ENCODE measurements at regions not wholly inside any gene's neighbourhood (a gene's known extent, or its start where the extent isn't known, plus 50 kb on each side); places are given as distances from the start of the nearest gene placed in this dataset.
"Not testable (repeated sequence)": the region's sequence is repeated elsewhere in the genome, so short reads cannot be mapped to it uniquely, and the experiment has no call there.

- H3K4me1 ChIP-seq (ENCODE audit: control insufficient read depth, extremely low read depth, insufficient read depth, low read length) = peaks cover 3% of the 10 kb centered on the region
- H4K20me1 ChIP-seq (ENCODE audit: control insufficient read depth, extremely low read depth, insufficient read depth, low read length) = no peaks in the 10 kb centered on the region
- H3K27ac ChIP-seq (ENCODE audit: control insufficient read depth, insufficient read depth, low read length) = no peak overlapping the region
- no peak overlapping the region for H3K9ac ChIP-seq (ENCODE audit: control insufficient read depth, extremely low read depth, insufficient read depth, low read length)
- no peak overlapping the region for H3K4me2 ChIP-seq (ENCODE audit: control insufficient read depth, extremely low read depth, insufficient read depth, low read depth, low read length)
- TF ChIP-seq EZH2 (IDR thresholded peaks at IDR 0.05; ENCODE audit: low read length) = no peak
- no peak for TF ChIP-seq CTCF (optimal IDR thresholded peaks at IDR 0.05 in 1 of 3, IDR thresholded peaks at IDR 0.05 in 1 of 3, conservative IDR thresholded peaks at IDR 0.05 in 1 of 3; ENCODE audit: extremely low read depth in 1 of 3, insufficient read depth in 2 of 3, low read length in 3 of 3)
- no peak for FAIRE-seq
- no peaks in the 10 kb centered on the region for H3K27me3 ChIP-seq (ENCODE audit: control insufficient read depth, extremely low read depth, insufficient read depth, low read length)
- no peak for DNase-seq (ENCODE audit: low read depth, low spot score)
- no peaks in the 10 kb centered on the region for H3K9me3 ChIP-seq (ENCODE audit: control insufficient read depth, low read depth, low read length)
- no peak overlapping the region for H2AFZ ChIP-seq (ENCODE audit: control insufficient read depth, low read length)
- H3K4me3 ChIP-seq (ENCODE audit: control insufficient read depth in 2 of 3, extremely low read depth in 1 of 3, insufficient read depth in 2 of 3, low read depth in 1 of 3, low read length in 3 of 3) = no peak overlapping the region
- dilution Hi-C loops (cut with MboI; ENCODE audit: extremely low pct_ligation_motif_present, low sequenced_read_pairs) = no loop called here
- no peaks in the 10 kb centered on the region for H3K79me2 ChIP-seq (ENCODE audit: control insufficient read depth, insufficient read depth, low read length)
- no peaks in the 10 kb centered on the region for H3K9me1 ChIP-seq (ENCODE audit: control insufficient read depth, extremely low read depth, insufficient read depth, low read length)
- H3K36me3 ChIP-seq (ENCODE audit: control insufficient read depth in 2 of 2, extremely low read depth in 1 of 2, insufficient read depth in 2 of 2, low read length in 2 of 2) = no peaks in the 10 kb centered on the region
Observed at GRCh38 chr10:28892818-28893547, 215.7 kb downstream of the BAMBI start.

GRCh38 chr10:28894146-28894545 lies 216.8 kb downstream of the BAMBI start:
- dilution Hi-C loops (cut with MboI; ENCODE audit: extremely low pct_ligation_motif_present, low sequenced_read_pairs) = no loop called here
- H3K9ac ChIP-seq (ENCODE audit: control insufficient read depth, extremely low read depth, insufficient read depth, low read length) = no peak overlapping the region
- FAIRE-seq (no peak), DNase-seq (ENCODE audit: low read depth, low spot score) (no peak)
- H3K27me3 ChIP-seq (ENCODE audit: control insufficient read depth, extremely low read depth, insufficient read depth, low read length) = no peaks in the 10 kb centered on the region
- no peak overlapping the region for H3K4me2 ChIP-seq (ENCODE audit: control insufficient read depth, extremely low read depth, insufficient read depth, low read depth, low read length)
- no peak overlapping the region for H3K27ac ChIP-seq (ENCODE audit: control insufficient read depth, insufficient read depth, low read length)
- peaks cover 3% of the 10 kb centered on the region for H3K4me1 ChIP-seq (ENCODE audit: control insufficient read depth, extremely low read depth, insufficient read depth, low read length)
- no peak overlapping the region for H2AFZ ChIP-seq (ENCODE audit: control insufficient read depth, low read length)
- H3K36me3 ChIP-seq (ENCODE audit: control insufficient read depth in 2 of 2, extremely low read depth in 1 of 2, insufficient read depth in 2 of 2, low read length in 2 of 2) = no peaks in the 10 kb centered on the region
- H3K79me2 ChIP-seq (ENCODE audit: control insufficient read depth, insufficient read depth, low read length) = no peaks in the 10 kb centered on the region
- no peaks in the 10 kb centered on the region for H4K20me1 ChIP-seq (ENCODE audit: control insufficient read depth, extremely low read depth, insufficient read depth, low read length)
- no peak overlapping the region for H3K4me3 ChIP-seq (ENCODE audit: control insufficient read depth in 2 of 3, extremely low read depth in 1 of 3, insufficient read depth in 2 of 3, low read depth in 1 of 3, low read length in 3 of 3)
- H3K9me3 ChIP-seq (ENCODE audit: control insufficient read depth, low read depth, low read length) = no peaks in the 10 kb centered on the region
- TF ChIP-seq EZH2 (IDR thresholded peaks at IDR 0.05; ENCODE audit: low read length) = no peak
- TF ChIP-seq CTCF (optimal IDR thresholded peaks at IDR 0.05 in 1 of 3, IDR thresholded peaks at IDR 0.05 in 1 of 3, conservative IDR thresholded peaks at IDR 0.05 in 1 of 3; ENCODE audit: extremely low read depth in 1 of 3, insufficient read depth in 2 of 3, low read length in 3 of 3) = no peak
- H3K9me1 ChIP-seq (ENCODE audit: control insufficient read depth, extremely low read depth, insufficient read depth, low read length) = no peaks in the 10 kb centered on the region

- H3K9ac ChIP-seq (ENCODE audit: control insufficient read depth, extremely low read depth, insufficient read depth, low read length); H3K9me3 ChIP-seq (ENCODE audit: control insufficient read depth, low read depth, low read length); dilution Hi-C loops (cut with MboI; ENCODE audit: extremely low pct_ligation_motif_present, low sequenced_read_pairs); H3K27me3 ChIP-seq (ENCODE audit: control insufficient read depth, extremely low read depth, insufficient read depth, low read length); H2AFZ ChIP-seq (ENCODE audit: control insufficient read depth, low read length); H3K36me3 ChIP-seq (ENCODE audit: control insufficient read depth in 2 of 2, extremely low read depth in 1 of 2, insufficient read depth in 2 of 2, low read length in 2 of 2); FAIRE-seq; H3K4me2 ChIP-seq (ENCODE audit: control insufficient read depth, extremely low read depth, insufficient read depth, low read depth, low read length); H3K9me1 ChIP-seq (ENCODE audit: control insufficient read depth, extremely low read depth, insufficient read depth, low read length); H4K20me1 ChIP-seq (ENCODE audit: control insufficient read depth, extremely low read depth, insufficient read depth, low read length); H3K4me1 ChIP-seq (ENCODE audit: control insufficient read depth, extremely low read depth, insufficient read depth, low read length); H3K4me3 ChIP-seq (ENCODE audit: control insufficient read depth in 2 of 3, extremely low read depth in 1 of 3, insufficient read depth in 2 of 3, low read depth in 1 of 3, low read length in 3 of 3); DNase-seq (ENCODE audit: low read depth, low spot score); H3K27ac ChIP-seq (ENCODE audit: control insufficient read depth, insufficient read depth, low read length); H3K79me2 ChIP-seq (ENCODE audit: control insufficient read depth, insufficient read depth, low read length): not testable (repeated sequence)
Observed at GRCh38 chr10:28895671-28896070, 218.3 kb downstream of the BAMBI start.

- H3K27ac ChIP-seq (ENCODE audit: control insufficient read depth, insufficient read depth, low read length); dilution Hi-C loops (cut with MboI; ENCODE audit: extremely low pct_ligation_motif_present, low sequenced_read_pairs); FAIRE-seq: not testable (repeated sequence)
Observed at GRCh38 chr10:28896791-28897409, 219.6 kb downstream of the BAMBI start.

More at GRCh38 chr10:28896791-28897409, 219.6 kb downstream of the BAMBI start:
- H2AFZ ChIP-seq (ENCODE audit: control insufficient read depth, low read length); H3K27me3 ChIP-seq (ENCODE audit: control insufficient read depth, extremely low read depth, insufficient read depth, low read length); H3K4me3 ChIP-seq (ENCODE audit: control insufficient read depth in 2 of 3, extremely low read depth in 1 of 3, insufficient read depth in 2 of 3, low read depth in 1 of 3, low read length in 3 of 3); H3K79me2 ChIP-seq (ENCODE audit: control insufficient read depth, insufficient read depth, low read length); H3K9me1 ChIP-seq (ENCODE audit: control insufficient read depth, extremely low read depth, insufficient read depth, low read length); H4K20me1 ChIP-seq (ENCODE audit: control insufficient read depth, extremely low read depth, insufficient read depth, low read length); H3K9ac ChIP-seq (ENCODE audit: control insufficient read depth, extremely low read depth, insufficient read depth, low read length); H3K4me1 ChIP-seq (ENCODE audit: control insufficient read depth, extremely low read depth, insufficient read depth, low read length); DNase-seq (ENCODE audit: low read depth, low spot score); H3K9me3 ChIP-seq (ENCODE audit: control insufficient read depth, low read depth, low read length); H3K36me3 ChIP-seq (ENCODE audit: control insufficient read depth in 2 of 2, extremely low read depth in 1 of 2, insufficient read depth in 2 of 2, low read length in 2 of 2); H3K4me2 ChIP-seq (ENCODE audit: control insufficient read depth, extremely low read depth, insufficient read depth, low read depth, low read length): not testable (repeated sequence)
